Mucosa of gallbladder (tissue), 1 donor: ENCODE measurements at regions not wholly inside any gene's neighbourhood (a gene's known extent, or its start where the extent isn't known, plus 50 kb on each side); places are given as distances from the start of the nearest gene placed in this dataset.

Source experiments
- DNase-seq: peaks from one replicate; pipeline ENCODE4 v3.0.0-alpha.2; 2020; ENCODE audit warnings: low spot score
- donor health status: DM: no; HTN: no; CAD: no.

GRCh38 chr12:100675432-100675831 lies 101.9 kb downstream of the GAS2L3 start:
- peak; percentile 45 for DNase-seq

GRCh38 chr12:100681074-100681473 lies 107.6 kb downstream of the GAS2L3 start:
- DNase-seq: no peak

DNA sequence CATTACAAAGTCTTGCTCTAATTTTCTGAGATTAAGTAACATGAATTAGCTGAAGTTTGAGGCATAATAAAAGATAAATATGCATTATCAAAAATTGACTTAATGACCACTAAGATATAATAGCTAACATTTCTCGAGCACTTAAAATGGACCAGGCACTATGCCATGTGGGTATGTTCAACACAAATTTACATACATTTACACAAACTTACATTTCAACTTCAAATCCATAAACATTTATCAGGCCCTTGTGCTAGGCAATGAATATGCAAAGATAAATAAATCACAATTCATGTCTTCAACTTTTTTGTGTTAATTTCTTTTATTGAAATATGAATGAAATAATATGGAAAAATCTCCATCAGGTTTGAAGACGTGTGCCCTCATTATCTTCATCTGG lies 108.7 kb downstream of the GAS2L3 start:
- no peak for DNase-seq

DNA sequence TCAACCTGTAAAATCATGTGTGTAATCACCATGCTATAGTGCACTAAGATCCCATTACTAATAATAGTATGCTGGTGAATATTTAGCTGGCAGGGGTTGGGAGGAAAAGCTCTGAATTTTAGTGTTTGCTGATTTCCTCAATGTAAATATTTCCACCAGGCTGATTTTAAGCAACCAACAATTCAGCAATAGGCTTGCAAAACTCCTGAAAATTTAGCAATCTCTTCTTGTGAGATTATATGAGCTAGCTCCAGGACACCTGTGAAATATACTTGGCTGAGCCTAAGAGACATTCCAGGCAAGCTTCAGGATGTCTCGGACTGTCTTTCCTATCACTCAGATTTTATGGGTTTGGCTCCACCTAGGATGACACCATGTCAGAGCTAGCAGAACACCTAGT lies 106.9 kb upstream of the ANO4 start:
- no peak for DNase-seq

DNA sequence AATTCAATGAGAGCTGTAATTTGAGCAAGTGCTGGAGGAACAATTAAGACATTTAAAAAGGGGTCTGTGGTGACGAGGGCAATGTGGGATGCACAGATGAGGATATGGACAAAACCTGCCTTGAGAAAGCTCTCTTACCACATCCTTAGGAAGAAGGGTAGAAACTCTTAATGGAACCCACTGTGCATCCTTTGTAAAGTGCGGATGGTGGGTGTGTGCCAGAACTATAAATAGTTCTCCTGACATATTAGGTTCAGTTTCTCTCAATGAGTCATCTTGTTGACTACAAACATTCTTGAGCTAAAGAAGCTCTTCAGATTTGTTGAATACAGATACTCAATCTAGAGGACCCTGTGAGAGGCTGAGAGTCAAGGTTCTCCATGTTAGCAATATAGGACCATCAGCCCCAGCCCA lies 106.1 kb upstream of the ANO4 start:
- DNase-seq: no peak

GRCh38 chr12:100692502-100692901 lies 102.1 kb upstream of the ANO4 start:
- DNase-seq: no peak

GRCh38 chr12:100698518-100698917 lies 96.1 kb upstream of the ANO4 start:
- no peak for DNase-seq

- no peak for DNase-seq
Measured at GRCh38 chr12:100699209-100699608, 95.4 kb upstream of the ANO4 start.

DNA sequence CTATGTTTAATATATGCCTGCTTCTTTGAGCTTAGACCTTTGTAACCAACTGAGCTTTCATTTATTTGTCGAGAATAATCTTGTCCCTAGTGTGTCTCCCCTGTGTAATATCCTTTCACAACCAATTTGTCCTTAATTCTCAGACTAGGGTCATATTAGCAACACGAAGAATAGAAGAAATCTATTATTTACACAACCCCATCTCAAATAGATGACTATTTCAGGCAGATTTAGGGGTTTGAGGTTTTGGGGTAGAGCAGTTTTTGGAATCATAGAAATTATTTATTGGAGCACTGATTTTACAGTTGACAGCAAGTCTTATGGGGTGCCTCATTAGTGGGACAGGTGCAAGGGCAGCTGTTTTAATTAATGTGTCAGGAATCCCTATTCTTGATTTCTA lies 91.2 kb upstream of the ANO4 start:
- no peak for DNase-seq

GRCh38 chr12:100703868-100704267 lies 90.7 kb upstream of the ANO4 start:
- DNase-seq: no peak

GRCh38 chr12:100706033-100706432 lies 88.5 kb upstream of the ANO4 start:
- DNase-seq: no peak

DNA sequence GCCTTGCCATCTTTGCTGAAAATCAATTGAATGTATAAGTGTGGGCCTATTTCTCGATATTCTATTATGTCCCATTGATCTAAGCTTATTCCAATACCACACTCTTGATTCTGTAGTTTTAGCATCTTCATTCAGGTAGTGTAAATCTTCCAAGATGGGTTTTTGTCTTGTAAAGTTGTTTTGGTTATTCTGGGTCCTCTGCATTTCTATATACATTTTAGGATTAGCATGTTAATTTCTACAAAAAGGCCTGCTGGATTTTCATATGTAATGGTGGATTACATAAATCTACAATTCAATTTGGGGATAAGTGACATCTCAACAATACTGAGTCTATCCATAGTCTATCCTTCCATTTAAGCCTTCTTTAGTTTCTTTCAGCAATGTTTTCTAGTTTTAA lies 86.0 kb upstream of the ANO4 start:
- no peak for DNase-seq

GRCh38 chr12:100715976-100716944 lies 78.3 kb upstream of the ANO4 start:
- DNase-seq: no peak

- no peak for DNase-seq
Measured at GRCh38 chr12:100716945-100717732, 77.4 kb upstream of the ANO4 start.

- no peak for DNase-seq
Measured at GRCh38 chr12:100717733-100718067, 76.9 kb upstream of the ANO4 start.

- no peak for DNase-seq
Measured at GRCh38 chr12:100718187-100718586, 76.4 kb upstream of the ANO4 start.

DNA sequence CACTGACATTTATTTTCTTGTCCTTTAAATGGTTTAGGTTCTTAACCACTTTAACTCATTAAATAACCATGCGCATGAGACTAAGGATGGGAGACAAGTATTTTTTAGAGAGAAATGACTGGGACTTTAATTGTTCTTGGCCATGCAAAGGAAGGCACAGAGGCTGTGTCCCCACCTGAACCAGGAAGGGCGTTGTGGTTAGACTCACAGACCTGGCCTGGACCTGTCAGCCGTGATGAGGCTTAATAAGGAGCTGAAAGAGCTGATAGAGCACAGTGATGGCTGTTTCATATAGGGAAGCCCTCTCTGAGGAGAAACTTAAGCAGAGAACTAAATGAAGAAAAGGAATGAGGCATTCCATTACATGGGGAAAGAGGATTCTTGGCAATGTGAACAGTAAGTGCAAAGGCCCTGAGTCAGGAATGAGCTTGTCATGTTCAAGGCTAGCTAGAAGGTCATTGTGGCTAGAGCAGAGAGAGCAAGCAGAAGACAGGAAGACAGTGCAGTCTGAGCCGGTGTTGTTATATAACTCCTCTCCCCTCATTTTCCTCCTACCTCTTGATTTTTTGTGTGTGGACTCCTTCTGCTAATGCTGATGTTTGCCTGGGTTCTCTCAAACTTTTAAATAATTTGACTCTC lies 74.4 kb upstream of the ANO4 start:
- no peak for DNase-seq

GRCh38 chr12:100721169-100721568 lies 73.4 kb upstream of the ANO4 start:
- no peak for DNase-seq

DNA sequence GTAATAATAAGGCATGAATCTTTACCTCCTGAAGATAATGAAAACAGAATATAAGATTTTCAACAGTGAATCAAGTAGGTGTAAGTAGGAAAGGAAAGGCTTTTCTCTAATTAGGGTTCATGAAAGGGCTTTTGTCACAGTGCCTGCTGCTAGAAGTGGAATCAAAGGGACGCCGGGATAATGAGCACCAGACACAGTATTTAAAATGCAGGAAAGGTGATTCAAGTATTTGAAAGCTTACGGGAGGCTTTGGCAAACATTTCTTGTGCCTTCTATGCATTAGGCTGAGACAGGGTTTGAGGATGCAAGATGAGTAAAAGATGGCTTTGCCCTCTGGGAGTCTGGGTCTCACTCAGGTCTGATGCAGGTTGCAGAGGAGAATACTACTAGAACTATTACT lies 70.5 kb upstream of the ANO4 start:
- no peak for DNase-seq

DNA sequence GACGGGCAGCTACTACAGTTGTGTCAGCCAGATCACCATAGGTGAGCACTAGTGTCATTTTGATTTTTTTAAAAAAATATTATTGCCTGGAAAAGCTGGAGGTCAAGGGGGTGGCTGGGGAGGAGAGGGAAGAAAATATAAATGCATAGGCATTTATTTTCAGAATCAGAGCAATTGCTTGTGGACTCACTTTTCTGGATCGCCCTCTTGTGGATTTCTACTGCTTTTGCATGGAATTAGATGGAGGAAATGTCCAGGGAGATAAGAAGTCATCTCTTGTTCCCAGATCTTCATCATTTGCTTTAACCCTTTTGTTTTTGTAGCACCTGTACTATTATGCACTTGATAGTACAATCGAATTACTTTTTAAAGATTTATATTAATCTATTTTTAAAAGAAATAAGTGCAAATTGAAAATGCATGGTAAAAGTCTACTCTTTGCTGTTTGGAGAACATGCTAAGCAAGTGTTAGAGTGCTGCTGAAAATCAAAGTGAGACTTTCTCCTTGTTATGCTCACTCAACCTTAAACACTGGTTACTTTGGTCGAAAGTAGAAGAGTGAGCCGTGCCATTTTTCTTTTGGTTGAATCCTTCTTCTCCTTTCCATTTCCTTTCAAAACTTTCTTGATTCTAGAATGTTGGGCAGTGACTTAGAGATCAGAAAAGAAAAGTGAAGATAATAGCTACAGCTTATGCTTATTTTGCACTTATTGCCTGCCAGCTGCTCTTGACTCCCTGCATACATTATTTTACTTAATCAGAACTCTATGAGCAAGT lies 60.6 kb upstream of the ANO4 start:
- DNase-seq: no peak

DNA sequence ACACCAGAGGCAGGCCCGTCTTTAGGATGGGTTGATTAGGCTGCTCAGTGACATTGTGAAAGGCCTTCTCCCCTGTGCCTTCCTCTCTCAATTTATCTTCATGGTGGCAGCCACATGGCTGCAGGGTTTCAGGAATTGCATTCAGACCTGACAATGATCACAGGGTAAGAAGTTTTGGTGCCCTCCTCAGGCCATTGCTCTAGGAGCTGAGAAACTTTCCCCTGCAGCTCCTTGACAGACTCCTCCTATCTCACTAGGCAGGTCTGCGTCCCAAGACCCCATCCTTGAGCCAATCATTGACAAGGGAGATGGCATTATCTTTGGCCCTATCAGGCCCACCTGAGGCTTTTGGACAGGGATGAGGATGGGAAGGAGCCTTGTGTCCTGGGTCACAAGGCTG lies 57.4 kb upstream of the ANO4 start:
- DNase-seq: no peak

- no peak for DNase-seq
Measured at GRCh38 chr12:100738086-100738485, 56.5 kb upstream of the ANO4 start.
